DOHH2 (cell line): ENCODE measurements at regions not wholly inside any gene's neighbourhood (a gene's known extent, or its start where the extent isn't known, plus 50 kb on each side); places are given as distances from the start of the nearest gene placed in this dataset.

Experiments
- EZH2phosphoT487 ChIP-seq: fragments of 200-600 bp; sonication (generic); IDR thresholded peaks from 2 replicates; pipeline ENCODE4 v1.6.1; 2017; ENCODE audit warnings: borderline replicate concordance, mild to moderate bottlenecking, antibody characterized with exemption, low read length, moderate library complexity, mixed read lengths
- TF ChIP-seq, protein P1 (sequence below): fragments of 200-600 bp; sonication (generic); IDR thresholded peaks from one replicate; pipeline ENCODE4 v1.5.1; 2014; ENCODE audit warnings: antibody characterized with exemption, mild to moderate bottlenecking, low read depth, low read length; ENCODE audit not compliant: poor library complexity, severe bottlenecking

DNA sequence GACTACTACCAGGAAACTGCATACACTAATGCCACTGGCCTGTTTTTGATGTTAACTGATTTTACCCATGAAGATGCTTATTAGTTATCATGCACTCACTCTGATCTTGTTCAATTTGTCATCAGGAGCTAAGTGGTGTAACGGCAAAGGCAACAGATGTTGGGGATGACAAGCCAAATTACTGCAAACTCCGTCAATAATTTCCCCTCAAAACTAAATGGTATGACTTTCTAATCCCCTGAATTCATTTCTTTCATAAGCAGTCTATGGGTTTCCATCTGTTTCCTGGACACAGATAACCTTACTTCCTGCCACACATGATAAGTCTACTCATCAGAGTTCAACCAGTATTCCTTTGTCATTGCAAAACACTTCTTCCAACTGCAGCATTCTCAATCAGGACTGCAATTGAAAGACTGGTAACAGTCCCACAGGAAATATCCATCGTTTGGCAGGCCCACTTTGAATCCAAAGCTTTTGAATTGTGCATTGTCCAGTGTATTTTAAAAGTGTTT, 96.2 kb upstream of the SMC2 start:
- TF ChIP-seq, protein P1, sequence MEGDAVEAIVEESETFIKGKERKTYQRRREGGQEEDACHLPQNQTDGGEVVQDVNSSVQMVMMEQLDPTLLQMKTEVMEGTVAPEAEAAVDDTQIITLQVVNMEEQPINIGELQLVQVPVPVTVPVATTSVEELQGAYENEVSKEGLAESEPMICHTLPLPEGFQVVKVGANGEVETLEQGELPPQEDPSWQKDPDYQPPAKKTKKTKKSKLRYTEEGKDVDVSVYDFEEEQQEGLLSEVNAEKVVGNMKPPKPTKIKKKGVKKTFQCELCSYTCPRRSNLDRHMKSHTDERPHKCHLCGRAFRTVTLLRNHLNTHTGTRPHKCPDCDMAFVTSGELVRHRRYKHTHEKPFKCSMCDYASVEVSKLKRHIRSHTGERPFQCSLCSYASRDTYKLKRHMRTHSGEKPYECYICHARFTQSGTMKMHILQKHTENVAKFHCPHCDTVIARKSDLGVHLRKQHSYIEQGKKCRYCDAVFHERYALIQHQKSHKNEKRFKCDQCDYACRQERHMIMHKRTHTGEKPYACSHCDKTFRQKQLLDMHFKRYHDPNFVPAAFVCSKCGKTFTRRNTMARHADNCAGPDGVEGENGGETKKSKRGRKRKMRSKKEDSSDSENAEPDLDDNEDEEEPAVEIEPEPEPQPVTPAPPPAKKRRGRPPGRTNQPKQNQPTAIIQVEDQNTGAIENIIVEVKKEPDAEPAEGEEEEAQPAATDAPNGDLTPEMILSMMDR = no peak
- TF ChIP-seq EZH2phosphoT487 = no peak
